ENCODE measurements at regions not wholly inside any gene's neighbourhood (a gene's known extent, or its start where the extent isn't known, plus 50 kb on each side); places are given as distances from the start of the nearest gene placed in this dataset.

GRCh38 chr6:104483225-104483834 is 376.4 kb downstream of the HACE1 start:
- peak; percentile 49 for TF ChIP-seq CTCF (IDR thresholded peaks at IDR 0.05)
- TF ChIP-seq NFIC (IDR thresholded peaks at IDR 0.05; ENCODE audit: borderline replicate concordance), result no peak
- no peak for TF ChIP-seq TAF1 (IDR thresholded peaks at IDR 0.05; ENCODE audit: borderline replicate concordance, low read depth, low read length)
- TF ChIP-seq GABPA (IDR thresholded peaks at IDR 0.05; ENCODE audit: low read depth), result no peak
- TF ChIP-seq EZH2phosphoT487 (IDR thresholded peaks at IDR 0.05; ENCODE audit: borderline replicate concordance, low read depth), result no peak
- TF ChIP-seq POLR2AphosphoS5 (IDR thresholded peaks at IDR 0.05; ENCODE audit: low read depth, low read length), result no peak
- no peak for TF ChIP-seq RCOR1 (IDR thresholded peaks at IDR 0.05; ENCODE audit: low read length)
- TF ChIP-seq SMC3 (IDR thresholded peaks at IDR 0.05; ENCODE audit: low read depth, low read length), result peak; percentile 29; the same call in 1 of the 2 replicates
